OCI-LY1 (cell line): ENCODE measurements at regions not wholly inside any gene's neighbourhood (a gene's known extent, or its start where the extent isn't known, plus 50 kb on each side); places are given as distances from the start of the nearest gene placed in this dataset.

ENCODE experiments used
- H2AFZ ChIP-seq: fragments of 200-600 bp; sonication (generic), shearing (Covaris generic); 2 replicates; pipeline ENCODE4 v1.6.0; 2014; ENCODE audit warnings: antibody characterized with exemption, mild to moderate bottlenecking, low read length
- H3F3A ChIP-seq: fragments of 200-600 bp; sonication (generic), shearing (Covaris generic); 2 replicates; pipeline ENCODE4 v1.6.0; 2014; ENCODE audit warnings: mild to moderate bottlenecking, antibody characterized with exemption, low read length, moderate library complexity; ENCODE audit not compliant: insufficient read depth
- H3K27ac ChIP-seq: fragments of 200-600 bp; sonication (generic); 2 replicates; pipeline ENCODE4 v1.5.1; 2014; ENCODE audit warnings: low read length, mixed run types, mild to moderate bottlenecking, low read depth; ENCODE audit not compliant: poor library complexity, severe bottlenecking
- H3K27me3 ChIP-seq: fragments of 200-600 bp; sonication (generic); 2 replicates; pipeline ENCODE4 v1.6.0; 2014; ENCODE audit warnings: antibody characterized with exemption, mild to moderate bottlenecking, low read length, moderate library complexity; ENCODE audit not compliant: insufficient read depth
- H3K36me3 ChIP-seq: fragments of 200-600 bp; sonication (generic); 2 replicates; pipeline ENCODE4 v1.6.1; 2014; ENCODE audit warnings: mild to moderate bottlenecking, antibody characterized with exemption, low read length, moderate library complexity, mixed read lengths; ENCODE audit not compliant: insufficient read depth
- H3K4me1 ChIP-seq: fragments of 200-600 bp; sonication (generic); 2 replicates; pipeline ENCODE4 v1.5.1; 2014; ENCODE audit warnings: mild to moderate bottlenecking, low read length, moderate library complexity; ENCODE audit not compliant: insufficient read depth, severe bottlenecking
- H3K4me2 ChIP-seq: fragments of 200-600 bp; sonication (generic), shearing (Covaris generic); 2 replicates; pipeline ENCODE4 v1.6.1; 2014; ENCODE audit warnings: low read length
- H3K4me3 ChIP-seq: fragments of 200-600 bp; sonication (generic); 2 replicates; pipeline ENCODE4 v1.5.1; 2014; ENCODE audit warnings: low read length, low read depth, mild to moderate bottlenecking, mixed read lengths; ENCODE audit not compliant: poor library complexity, severe bottlenecking
- H3K79me2 ChIP-seq: fragments of 200-600 bp; shearing (Covaris generic); 2 replicates; pipeline ENCODE4 v1.6.1; 2016; ENCODE audit warnings: mixed run types, low read length, mixed read lengths; ENCODE audit not compliant: insufficient read depth
- H3K9ac ChIP-seq: fragments of 200-600 bp; sonication (generic), shearing (Covaris generic); 2 replicates; pipeline ENCODE4 v1.6.1; 2014; ENCODE audit warnings: mild to moderate bottlenecking, low read length, mixed read lengths
- H3K9me2 ChIP-seq: fragments of 200-600 bp; sonication (generic), shearing (Covaris generic); 2 replicates; pipeline ENCODE4 v1.6.1; 2014; ENCODE audit warnings: low read depth, mild to moderate bottlenecking, low read length, mixed read lengths
- H3K9me3 ChIP-seq: fragments of 200-600 bp; shearing (Covaris generic); 2 replicates; pipeline ENCODE4 v1.6.1; 2014; ENCODE audit warnings: low read length, mixed read lengths
- H4K20me1 ChIP-seq: fragments of 200-600 bp; sonication (generic), shearing (Covaris generic); 2 replicates; pipeline ENCODE4 v1.6.0; 2016; ENCODE audit warnings: mild to moderate bottlenecking, low read length; ENCODE audit not compliant: insufficient read depth
- EZH2 ChIP-seq: fragments of 200-600 bp; sonication (generic), shearing (Covaris generic); IDR thresholded peaks from 2 replicates; pipeline ENCODE4 v1.8.0; 2017; ENCODE audit warnings: borderline replicate concordance, mixed run types, mild to moderate bottlenecking, antibody characterized with exemption, low read length, moderate library complexity, mixed read lengths
- TF ChIP-seq, protein P1 (sequence below): fragments of 200-600 bp; sonication (generic), shearing (Covaris generic); IDR thresholded peaks from 2 replicates; pipeline ENCODE4 v1.5.1; 2017; ENCODE audit warnings: mild to moderate bottlenecking, antibody characterized with exemption, low read length, moderate library complexity, mixed read lengths

DNA sequence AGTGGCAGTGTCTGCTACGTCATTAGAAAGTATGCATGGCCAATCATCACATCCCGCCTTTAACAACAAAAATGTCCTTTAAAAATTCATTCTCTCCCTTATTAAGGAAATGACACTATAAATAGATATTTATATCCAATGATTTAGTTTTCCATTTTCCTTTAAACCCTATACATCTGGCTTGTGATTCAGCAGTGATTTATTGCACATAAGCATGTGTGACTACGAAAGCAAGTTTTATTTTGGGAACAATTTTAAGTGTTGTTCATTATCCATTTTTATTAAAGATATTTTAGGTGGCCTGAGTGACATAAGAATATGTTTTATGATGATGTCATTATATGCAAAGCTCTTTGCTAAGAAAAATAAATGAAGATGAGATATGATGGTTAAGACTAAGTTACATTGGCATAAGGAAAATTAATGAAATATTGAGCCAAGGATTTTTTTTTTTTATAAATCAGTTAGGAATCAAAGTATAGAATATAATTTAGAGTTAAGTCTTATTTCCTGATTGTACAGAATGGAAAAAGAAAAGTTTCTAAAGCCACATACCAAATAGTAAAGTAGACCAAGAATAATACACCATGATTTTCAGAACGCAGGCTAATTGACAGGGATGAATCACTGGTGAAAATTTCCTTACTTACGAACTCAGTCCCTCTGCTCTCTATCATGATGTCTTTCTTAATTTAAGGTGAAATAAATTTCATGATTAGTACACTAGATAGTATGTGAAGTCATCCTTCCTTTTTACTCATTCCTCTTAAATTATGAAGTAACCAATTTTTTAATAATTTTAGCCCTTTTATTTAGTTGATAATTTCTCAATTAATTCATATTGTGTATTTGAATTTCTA lies 822.4 kb downstream of the FAT4 start:
- Histone ChIP-seq H3K36me3 (no peaks in the 10 kb centered on the region), H3K4me2 (no peak overlapping the region), H3K27ac (no peak overlapping the region), H3K4me1 (no peaks in the 10 kb centered on the region), H3K79me2 (no peaks in the 10 kb centered on the region), H3K9ac (no peak overlapping the region), H3K4me3 (no peak overlapping the region), H4K20me1 (no peaks in the 10 kb centered on the region), H3K9me3 (no peaks in the 10 kb centered on the region), H3K27me3 (no peaks in the 10 kb centered on the region), H3K9me2 (no peaks in the 10 kb centered on the region), H3F3A (no peaks in the 10 kb centered on the region), H2AFZ (no peak overlapping the region)
- no peak for TF ChIP-seq EZH2
- TF ChIP-seq, protein P1, sequence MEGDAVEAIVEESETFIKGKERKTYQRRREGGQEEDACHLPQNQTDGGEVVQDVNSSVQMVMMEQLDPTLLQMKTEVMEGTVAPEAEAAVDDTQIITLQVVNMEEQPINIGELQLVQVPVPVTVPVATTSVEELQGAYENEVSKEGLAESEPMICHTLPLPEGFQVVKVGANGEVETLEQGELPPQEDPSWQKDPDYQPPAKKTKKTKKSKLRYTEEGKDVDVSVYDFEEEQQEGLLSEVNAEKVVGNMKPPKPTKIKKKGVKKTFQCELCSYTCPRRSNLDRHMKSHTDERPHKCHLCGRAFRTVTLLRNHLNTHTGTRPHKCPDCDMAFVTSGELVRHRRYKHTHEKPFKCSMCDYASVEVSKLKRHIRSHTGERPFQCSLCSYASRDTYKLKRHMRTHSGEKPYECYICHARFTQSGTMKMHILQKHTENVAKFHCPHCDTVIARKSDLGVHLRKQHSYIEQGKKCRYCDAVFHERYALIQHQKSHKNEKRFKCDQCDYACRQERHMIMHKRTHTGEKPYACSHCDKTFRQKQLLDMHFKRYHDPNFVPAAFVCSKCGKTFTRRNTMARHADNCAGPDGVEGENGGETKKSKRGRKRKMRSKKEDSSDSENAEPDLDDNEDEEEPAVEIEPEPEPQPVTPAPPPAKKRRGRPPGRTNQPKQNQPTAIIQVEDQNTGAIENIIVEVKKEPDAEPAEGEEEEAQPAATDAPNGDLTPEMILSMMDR: no peak

DNA sequence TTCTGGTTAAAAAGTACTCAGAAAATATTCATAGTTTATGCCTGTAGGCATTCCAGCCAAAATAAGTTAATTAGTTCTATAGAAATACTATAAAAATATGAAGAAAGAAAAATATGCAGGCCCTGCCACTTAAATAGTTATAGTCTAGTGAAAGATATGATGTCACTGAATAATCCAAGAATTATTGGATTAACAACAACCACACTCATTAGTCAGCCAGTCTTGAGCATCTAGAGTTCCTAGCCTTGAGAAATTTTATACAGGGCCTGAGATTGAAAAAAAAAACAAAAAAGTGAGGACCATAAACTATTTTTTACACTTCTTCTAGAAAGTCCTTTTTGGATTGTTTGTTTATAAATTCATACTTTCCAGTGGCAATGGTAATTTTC lies 823.0 kb downstream of the FAT4 start:
- no peaks in the 10 kb centered on the region for H3K9me2 ChIP-seq
- no peaks in the 10 kb centered on the region for H3K27me3 ChIP-seq
- no peak overlapping the region for H3K27ac ChIP-seq
- H2AFZ ChIP-seq: no peak overlapping the region
- TF ChIP-seq, protein P1: no peak
- H3K4me3 ChIP-seq: no peak overlapping the region
- H3K4me1 ChIP-seq: no peaks in the 10 kb centered on the region
- H3F3A ChIP-seq: no peaks in the 10 kb centered on the region
- H3K9me3 ChIP-seq: no peaks in the 10 kb centered on the region
- H3K79me2 ChIP-seq: no peaks in the 10 kb centered on the region
- H3K36me3 ChIP-seq: no peaks in the 10 kb centered on the region
- no peak overlapping the region for H3K9ac ChIP-seq
- H4K20me1 ChIP-seq: no peaks in the 10 kb centered on the region
- no peak overlapping the region for H3K4me2 ChIP-seq

DNA sequence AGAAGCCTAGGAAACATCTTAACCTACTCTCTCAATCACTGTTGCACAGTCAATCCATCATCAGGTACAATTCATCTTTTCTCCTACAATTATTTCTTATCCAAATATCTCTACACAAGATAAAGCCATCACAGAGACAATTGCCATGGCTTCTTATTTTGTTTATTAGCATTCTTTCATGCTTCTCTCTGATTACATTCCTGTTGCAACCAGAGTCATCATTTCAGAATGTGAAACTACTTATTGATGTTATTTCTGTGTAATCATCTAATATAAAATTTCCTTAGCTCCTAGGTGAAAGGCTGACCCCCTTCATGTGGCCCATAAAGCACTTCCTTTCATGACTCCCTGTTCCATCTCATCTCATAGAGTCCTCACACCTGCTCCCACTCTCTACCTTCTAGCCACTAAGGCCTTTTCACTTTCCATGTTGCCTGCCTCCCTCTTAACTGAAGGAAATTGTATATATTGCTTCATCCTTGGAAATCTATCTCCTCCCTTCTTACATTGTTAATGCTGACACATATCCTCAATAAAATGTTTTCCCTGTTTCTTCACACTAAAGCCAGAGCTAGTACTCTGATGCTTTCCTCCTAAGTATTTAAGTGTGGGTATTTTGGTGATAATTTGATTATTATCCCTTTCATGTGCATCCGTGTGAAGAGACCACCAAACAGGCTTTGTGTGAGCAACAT lies 829.9 kb downstream of the FAT4 start:
- Histone ChIP-seq H3K27ac (no peak overlapping the region), H3K9me2 (no peaks in the 10 kb centered on the region)

More for the DNA sequence above, 829.9 kb downstream of the FAT4 start:
- TF ChIP-seq EZH2: no peak
- TF ChIP-seq, protein P1: no peak
- no peaks in the 10 kb centered on the region for H4K20me1 ChIP-seq
- H3K4me3 ChIP-seq: no peak overlapping the region
- H3F3A ChIP-seq: no peaks in the 10 kb centered on the region
- no peak overlapping the region for H2AFZ ChIP-seq
- no peaks in the 10 kb centered on the region for H3K9me3 ChIP-seq
- no peaks in the 10 kb centered on the region for H3K27me3 ChIP-seq
- no peaks in the 10 kb centered on the region for H3K36me3 ChIP-seq
- no peak overlapping the region for H3K9ac ChIP-seq
- H3K4me1 ChIP-seq: no peaks in the 10 kb centered on the region
- H3K79me2 ChIP-seq: no peaks in the 10 kb centered on the region
- H3K4me2 ChIP-seq: no peak overlapping the region
